Effector memory CD8-positive, alpha-beta T cell (primary cell): ENCODE measurements at regions not wholly inside any gene's neighbourhood (a gene's known extent, or its start where the extent isn't known, plus 50 kb on each side); places are given as distances from the start of the nearest gene placed in this dataset.

Source experiments
- ATAC-seq: fragments of 150-1000 bp; cut with Tn5 transposase; replicated peaks from 2 replicates; pipeline ENCODE4 v1.10.0; 2021; ENCODE audit warnings: mild to moderate bottlenecking, moderate library complexity
- DNase-seq, 3 experiments: peaks; one replicate each; pipeline ENCODE4 v3.0.0; 2021
- H3K27ac Mint-ChIP-seq, 2 donors: one replicate each; pipeline ENCODE4 v1.8.0; 2022; ENCODE audit warnings: mild to moderate bottlenecking in 2 of 2, mixed read lengths in 2 of 2, moderate library complexity in 2 of 2
- H3K27me3 Mint-ChIP-seq, 2 donors: one replicate each; pipeline ENCODE4 v1.8.0; 2022; ENCODE audit warnings: mixed read lengths in 2 of 2
- H3K36me3 Mint-ChIP-seq: one replicate; pipeline ENCODE4 v1.8.0; 2022; ENCODE audit warnings: mild to moderate bottlenecking, moderate library complexity, mixed read lengths; ENCODE audit not compliant: insufficient read depth
- H3K4me1 Mint-ChIP-seq, 2 donors: one replicate each; pipeline ENCODE4 v1.8.0; 2022; ENCODE audit warnings: low read depth in 2 of 2, mixed read lengths in 2 of 2
- H3K4me3 Mint-ChIP-seq, 2 donors: one replicate each; pipeline ENCODE4 v1.8.0; 2022; ENCODE audit warnings: mild to moderate bottlenecking in 2 of 2, mixed read lengths in 2 of 2, moderate library complexity in 2 of 2
- H3K9me3 Mint-ChIP-seq, 2 donors: one replicate each; pipeline ENCODE4 v1.8.0; 2022; ENCODE audit warnings: mixed read lengths in 2 of 2

- Mint-ChIP-seq H3K9me3 (peaks cover 0 to 3% of the 10 kb centered on the region in 2 donors), H3K4me1 (no peaks in the 10 kb centered on the region), H3K27ac (no peak overlapping the region), H3K4me3 (no peak overlapping the region), H3K36me3 (no peaks in the 10 kb centered on the region), H3K27me3 (no peaks in the 10 kb centered on the region)
- DNase-seq (no peak), ATAC-seq (no peak)
Measured at GRCh38 chr2:82731824-82732223, 1727.3 kb downstream of the SUCLG1 start.

GRCh38 chr2:82730811-82731210, 1728.3 kb downstream of the SUCLG1 start:
- Mint-ChIP-seq H3K4me3 (no peak overlapping the region), H3K27me3 (no peaks in the 10 kb centered on the region), H3K4me1 (no peaks in the 10 kb centered on the region), H3K9me3 (peaks cover 0 to 3% of the 10 kb centered on the region in 2 donors), H3K36me3 (no peaks in the 10 kb centered on the region), H3K27ac (no peak overlapping the region)
- ATAC-seq (no peak), DNase-seq (no peak)

GRCh38 chr2:82728090-82728489, 1731.0 kb downstream of the SUCLG1 start:
- DNase-seq (no peak), ATAC-seq (no peak)
- Mint-ChIP-seq H3K27me3 (no peaks in the 10 kb centered on the region), H3K27ac (no peak overlapping the region), H3K36me3 (no peaks in the 10 kb centered on the region), H3K4me3 (no peak overlapping the region), H3K4me1 (no peaks in the 10 kb centered on the region), H3K9me3 (no peaks in the 10 kb centered on the region)

- no peak overlapping the region for H3K4me3 Mint-ChIP-seq
- ATAC-seq (no peak), DNase-seq (no peak)
- H3K4me1 Mint-ChIP-seq: no peaks in the 10 kb centered on the region
- no peak overlapping the region for H3K27ac Mint-ChIP-seq
- peaks cover 0 to 6% of the 10 kb centered on the region in 2 donors for H3K9me3 Mint-ChIP-seq
- H3K36me3 Mint-ChIP-seq: no peaks in the 10 kb centered on the region
- H3K27me3 Mint-ChIP-seq: no peaks in the 10 kb centered on the region
Measured at GRCh38 chr2:82708681-82709080, 1750.4 kb downstream of the SUCLG1 start.

GRCh38 chr2:82697231-82697630, 1761.8 kb downstream of the SUCLG1 start:
- H3K4me1 Mint-ChIP-seq: no peaks in the 10 kb centered on the region
- H3K9me3 Mint-ChIP-seq: peaks cover 11 to 12% of the 10 kb centered on the region in 2 donors
- H3K27ac Mint-ChIP-seq: no peak overlapping the region
- no peak for DNase-seq
- H3K36me3 Mint-ChIP-seq: no peaks in the 10 kb centered on the region
- no peaks in the 10 kb centered on the region for H3K27me3 Mint-ChIP-seq
- ATAC-seq: no peak
- H3K4me3 Mint-ChIP-seq: no peak overlapping the region

- DNase-seq: no peak
- no peak for ATAC-seq
Measured at GRCh38 chr2:82694431-82694830, 1764.6 kb downstream of the SUCLG1 start.

GRCh38 chr2:82690757-82691411, 1768.2 kb downstream of the SUCLG1 start:
- Mint-ChIP-seq H3K9me3 (no peaks in the 10 kb centered on the region), H3K36me3 (no peaks in the 10 kb centered on the region), H3K27ac (no peak overlapping the region), H3K27me3 (no peaks in the 10 kb centered on the region), H3K4me1 (no peaks in the 10 kb centered on the region), H3K4me3 (no peak overlapping the region)
- DNase-seq (no peak), ATAC-seq (no peak)

More at GRCh38 chr2:82694431-82694830, 1764.6 kb downstream of the SUCLG1 start:
- no peaks in the 10 kb centered on the region for H3K36me3 Mint-ChIP-seq
- H3K27me3 Mint-ChIP-seq: no peaks in the 10 kb centered on the region
- H3K27ac Mint-ChIP-seq: no peak overlapping the region
- H3K4me3 Mint-ChIP-seq: no peak overlapping the region
- H3K9me3 Mint-ChIP-seq: peaks cover 0 to 5% of the 10 kb centered on the region in 2 donors
- no peaks in the 10 kb centered on the region for H3K4me1 Mint-ChIP-seq

- H3K4me3 Mint-ChIP-seq: no peak overlapping the region
- H3K4me1 Mint-ChIP-seq: no peaks in the 10 kb centered on the region
- H3K36me3 Mint-ChIP-seq: no peaks in the 10 kb centered on the region
- no peaks in the 10 kb centered on the region for H3K27me3 Mint-ChIP-seq
- DNase-seq: no peak
- no peak for ATAC-seq
- H3K27ac Mint-ChIP-seq: no peak overlapping the region
- peaks cover 3 to 10% of the 10 kb centered on the region in 2 donors for H3K9me3 Mint-ChIP-seq
Measured at GRCh38 chr2:82675186-82675585, 1783.9 kb downstream of the SUCLG1 start.

- no peaks in the 10 kb centered on the region for H3K36me3 Mint-ChIP-seq
- no peaks in the 10 kb centered on the region for H3K27me3 Mint-ChIP-seq
- no peak for ATAC-seq
- H3K4me3 Mint-ChIP-seq: no peak overlapping the region
- no peak for DNase-seq
- no peak overlapping the region for H3K27ac Mint-ChIP-seq
- H3K4me1 Mint-ChIP-seq: no peaks in the 10 kb centered on the region
- peaks cover 3 to 10% of the 10 kb centered on the region in 2 donors for H3K9me3 Mint-ChIP-seq
Measured at GRCh38 chr2:82674652-82675051, 1784.4 kb downstream of the SUCLG1 start.

GRCh38 chr2:82667491-82667890, 1791.6 kb downstream of the SUCLG1 start:
- Mint-ChIP-seq H3K27ac (no peak overlapping the region), H3K4me3 (no peak overlapping the region), H3K9me3 (peaks cover 0 to 8% of the 10 kb centered on the region in 2 donors), H3K36me3 (no peaks in the 10 kb centered on the region), H3K27me3 (no peaks in the 10 kb centered on the region), H3K4me1 (no peaks in the 10 kb centered on the region)
- no peak for ATAC-seq
- no peak for DNase-seq

GRCh38 chr2:82665691-82666090, 1793.4 kb downstream of the SUCLG1 start:
- Mint-ChIP-seq H3K36me3 (no peaks in the 10 kb centered on the region), H3K27me3 (no peaks in the 10 kb centered on the region), H3K27ac (no peak overlapping the region), H3K4me3 (no peak overlapping the region), H3K9me3 (peaks cover 5 to 8% of the 10 kb centered on the region in 2 donors), H3K4me1 (no peaks in the 10 kb centered on the region)
- DNase-seq (no peak), ATAC-seq (no peak)

GRCh38 chr2:82657106-82657505, 1802.0 kb downstream of the SUCLG1 start:
- Mint-ChIP-seq H3K4me3 (no peak overlapping the region), H3K27me3 (no peaks in the 10 kb centered on the region), H3K4me1 (no peaks in the 10 kb centered on the region), H3K27ac (no peak overlapping the region), H3K9me3 (peaks cover 6 to 15% of the 10 kb centered on the region in 2 donors), H3K36me3 (no peaks in the 10 kb centered on the region)
- no peak for DNase-seq
- no peak for ATAC-seq

GRCh38 chr2:82656420-82656819, 1802.7 kb downstream of the SUCLG1 start:
- ATAC-seq: no peak

GRCh38 chr2:82652117-82652516, 1807.0 kb downstream of the SUCLG1 start:
- ATAC-seq: no peak
- H3K27ac Mint-ChIP-seq: no peak overlapping the region
- H3K4me1 Mint-ChIP-seq: no peaks in the 10 kb centered on the region
- DNase-seq: no peak
- no peaks in the 10 kb centered on the region for H3K27me3 Mint-ChIP-seq
- H3K4me3 Mint-ChIP-seq: no peak overlapping the region
- H3K9me3 Mint-ChIP-seq: peaks cover 8 to 31% of the 10 kb centered on the region in 2 donors
- H3K36me3 Mint-ChIP-seq: no peaks in the 10 kb centered on the region

More at GRCh38 chr2:82656420-82656819, 1802.7 kb downstream of the SUCLG1 start:
- Mint-ChIP-seq H3K4me3 (no peak overlapping the region), H3K9me3 (peaks cover 6 to 21% of the 10 kb centered on the region in 2 donors), H3K27ac (no peak overlapping the region), H3K4me1 (no peaks in the 10 kb centered on the region), H3K27me3 (no peaks in the 10 kb centered on the region), H3K36me3 (no peaks in the 10 kb centered on the region)
- no peak for DNase-seq
